ENCODE measurements at regions not wholly inside any gene's neighbourhood (a gene's known extent, or its start where the extent isn't known, plus 50 kb on each side); places are given as distances from the start of the nearest gene placed in this dataset.

GRCh38 chr2:225170162-225170561 is 127.9 kb upstream of the DOCK10 start:
- Mint-ChIP-seq H3K36me3 (no peaks in the 10 kb centered on the region), H3K9me3 (peaks cover 0 to 11% (median 0%) of the 10 kb centered on the region in 3 donors), H3K27ac (no peak overlapping the region), H3K27me3 (peaks cover 0 to 11% of the 10 kb centered on the region in 2 donors), H3K4me3 (no peak overlapping the region), H3K4me1 (no peaks in the 10 kb centered on the region)
- Histone ChIP-seq H3K27me3 (replicated peaks in 1 of 2; ENCODE audit: control insufficient read depth in 2 of 2, extremely low read depth in 1 of 2, insufficient read depth in 2 of 2, low read length in 1 of 2) (no peaks in the 10 kb centered on the region), H3K4me3 (ENCODE audit: control insufficient read depth in 1 of 2, extremely low read depth in 1 of 2, low read length in 1 of 2) (no peak overlapping the region), H3K36me3 (ENCODE audit: control insufficient read depth in 2 of 2, extremely low read depth in 1 of 2, insufficient read depth in 1 of 2, low read length in 1 of 2) (no peaks in the 10 kb centered on the region), H3K4me1 (ENCODE audit: control insufficient read depth in 1 of 2, extremely low read depth in 1 of 2, insufficient read depth in 2 of 2, low read length in 2 of 2) (no peaks in the 10 kb centered on the region), H3K27ac (ENCODE audit: low read length) (no peak overlapping the region), H3K9me3 (no peaks in the 10 kb centered on the region)
- ChIA-PET POLR2A (no interaction called here), CTCF (no interaction called here)
- no CpG with 5 or more reads among the region's 1 CpG for WGBS (ENCODE audit: insufficient coverage)
- DNase-seq (no peak), ATAC-seq (replicated peaks in 1 of 4) (no peak)

- no CpG with 5 or more reads among the region's 4 CpGs for WGBS (ENCODE audit: insufficient coverage)
- no peaks in the 10 kb centered on the region for H3K36me3 ChIP-seq (ENCODE audit: control insufficient read depth in 2 of 2, extremely low read depth in 1 of 2, insufficient read depth in 1 of 2, low read length in 1 of 2)
- H3K4me3 Mint-ChIP-seq: no peak overlapping the region
- no peak overlapping the region for H3K4me3 ChIP-seq (ENCODE audit: control insufficient read depth in 1 of 2, extremely low read depth in 1 of 2, low read length in 1 of 2)
- no peaks in the 10 kb centered on the region for H3K4me1 ChIP-seq (ENCODE audit: control insufficient read depth in 1 of 2, extremely low read depth in 1 of 2, insufficient read depth in 2 of 2, low read length in 2 of 2)
- POLR2A ChIA-PET: no interaction called here
- CTCF ChIA-PET: no interaction called here
- no peak overlapping the region for H3K27ac Mint-ChIP-seq
- H3K4me1 Mint-ChIP-seq: peaks cover 0 to 4% (median 0%) of the 10 kb centered on the region in 3 donors
- no peaks in the 10 kb centered on the region for H3K27me3 ChIP-seq (replicated peaks in 1 of 2; ENCODE audit: control insufficient read depth in 2 of 2, extremely low read depth in 1 of 2, insufficient read depth in 2 of 2, low read length in 1 of 2)
- DNase-seq: no peak
- no peak for ATAC-seq (replicated peaks in 1 of 4)
- H3K9me3 Mint-ChIP-seq: peaks cover 0 to 11% (median 0%) of the 10 kb centered on the region in 3 donors
- H3K9me3 ChIP-seq: no peaks in the 10 kb centered on the region
- H3K27me3 Mint-ChIP-seq: peaks cover 0 to 15% of the 10 kb centered on the region in 2 donors
- H3K27ac ChIP-seq (ENCODE audit: low read length): no peak overlapping the region
- H3K36me3 Mint-ChIP-seq: no peaks in the 10 kb centered on the region
Observed at GRCh38 chr2:225169396-225169795, 127.1 kb upstream of the DOCK10 start.

GRCh38 chr2:225165052-225165451 is 122.8 kb upstream of the DOCK10 start:
- H3K36me3 Mint-ChIP-seq: no peaks in the 10 kb centered on the region
- H3K27ac ChIP-seq (ENCODE audit: low read length): no peak overlapping the region
- no peak for DNase-seq
- no peak overlapping the region for H3K27ac Mint-ChIP-seq
- CTCF ChIA-PET: no interaction called here
- no peaks in the 10 kb centered on the region for H3K27me3 ChIP-seq (replicated peaks in 1 of 2; ENCODE audit: control insufficient read depth in 2 of 2, extremely low read depth in 1 of 2, insufficient read depth in 2 of 2, low read length in 1 of 2)
- H3K4me3 ChIP-seq (ENCODE audit: control insufficient read depth in 1 of 2, extremely low read depth in 1 of 2, low read length in 1 of 2): no peak overlapping the region
- H3K4me1 ChIP-seq (ENCODE audit: control insufficient read depth in 1 of 2, extremely low read depth in 1 of 2, insufficient read depth in 2 of 2, low read length in 2 of 2): no peaks in the 10 kb centered on the region
- peaks cover 0 to 8% (median 0%) of the 10 kb centered on the region in 3 donors for H3K9me3 Mint-ChIP-seq
- H3K4me3 Mint-ChIP-seq: no peak overlapping the region
- no peak for ATAC-seq (replicated peaks in 1 of 4)
- H3K9me3 ChIP-seq: no peaks in the 10 kb centered on the region
- POLR2A ChIA-PET: no interaction called here
- H3K36me3 ChIP-seq (ENCODE audit: control insufficient read depth in 2 of 2, extremely low read depth in 1 of 2, insufficient read depth in 1 of 2, low read length in 1 of 2): no peaks in the 10 kb centered on the region
- peaks cover 0 to 4% (median 0%) of the 10 kb centered on the region in 3 donors for H3K4me1 Mint-ChIP-seq
- peaks cover 0 to 11% of the 10 kb centered on the region in 2 donors for H3K27me3 Mint-ChIP-seq
- no CpG with 5 or more reads among the region's 2 CpGs for WGBS (ENCODE audit: insufficient coverage)

- H3K27ac ChIP-seq (ENCODE audit: low read length): no peak overlapping the region
- H3K4me3 ChIP-seq (ENCODE audit: control insufficient read depth in 1 of 2, extremely low read depth in 1 of 2, low read length in 1 of 2): no peak overlapping the region
- H3K4me3 Mint-ChIP-seq: no peak overlapping the region
- H3K27me3 ChIP-seq (replicated peaks in 1 of 2; ENCODE audit: control insufficient read depth in 2 of 2, extremely low read depth in 1 of 2, insufficient read depth in 2 of 2, low read length in 1 of 2): no peaks in the 10 kb centered on the region
- peaks cover 0 to 3% (median 0%) of the 10 kb centered on the region in 3 donors for H3K9me3 Mint-ChIP-seq
- no peak overlapping the region for H3K27ac Mint-ChIP-seq
- WGBS (ENCODE audit: insufficient coverage): 55% methylated on average over 8 of the region's 11 CpGs
- H3K36me3 ChIP-seq (ENCODE audit: control insufficient read depth in 2 of 2, extremely low read depth in 1 of 2, insufficient read depth in 1 of 2, low read length in 1 of 2): no peaks in the 10 kb centered on the region
- H3K4me1 ChIP-seq (ENCODE audit: control insufficient read depth in 1 of 2, extremely low read depth in 1 of 2, insufficient read depth in 2 of 2, low read length in 2 of 2): no peaks in the 10 kb centered on the region
- ChIA-PET POLR2A (no interaction called here), CTCF (no interaction called here)
- H3K27me3 Mint-ChIP-seq: peaks cover 0 to 7% of the 10 kb centered on the region in 2 donors
- DNase-seq (no peak), ATAC-seq (replicated peaks in 1 of 4) (no peak)
- H3K36me3 Mint-ChIP-seq: no peaks in the 10 kb centered on the region
- H3K9me3 ChIP-seq: no peaks in the 10 kb centered on the region
- H3K4me1 Mint-ChIP-seq: peaks cover 0 to 4% (median 0%) of the 10 kb centered on the region in 3 donors
Observed at GRCh38 chr2:225164401-225165050, 122.3 kb upstream of the DOCK10 start.

- CTCF ChIA-PET: interaction anchor here in 1 of 2 donors (0.7 kb wide), 1 partner anchor 101 kb away, joined by 5 read pairs; no protein-coding TSS in a partner anchor
- Histone ChIP-seq H3K4me3 (ENCODE audit: control insufficient read depth in 1 of 2, extremely low read depth in 1 of 2, low read length in 1 of 2) (no peak overlapping the region), H3K9me3 (no peaks in the 10 kb centered on the region), H3K27ac (ENCODE audit: low read length) (no peak overlapping the region), H3K4me1 (ENCODE audit: control insufficient read depth in 1 of 2, extremely low read depth in 1 of 2, insufficient read depth in 2 of 2, low read length in 2 of 2) (no peaks in the 10 kb centered on the region), H3K27me3 (replicated peaks in 1 of 2; ENCODE audit: control insufficient read depth in 2 of 2, extremely low read depth in 1 of 2, insufficient read depth in 2 of 2, low read length in 1 of 2) (no peaks in the 10 kb centered on the region), H3K36me3 (ENCODE audit: control insufficient read depth in 2 of 2, extremely low read depth in 1 of 2, insufficient read depth in 1 of 2, low read length in 1 of 2) (no peaks in the 10 kb centered on the region)
- ATAC-seq (replicated peaks in 1 of 4) (no peak), DNase-seq (no peak)
- Mint-ChIP-seq H3K27ac (no peak overlapping the region), H3K36me3 (no peaks in the 10 kb centered on the region), H3K4me3 (no peak overlapping the region), H3K27me3 (no peaks in the 10 kb centered on the region), H3K9me3 (peaks cover 0 to 4% (median 3%) of the 10 kb centered on the region in 3 donors), H3K4me1 (no peaks in the 10 kb centered on the region)
- POLR2A ChIA-PET: interaction anchor here in 1 of 2 donors (0.7 kb wide), 1 partner anchor 380 kb away, joined by 10 read pairs; no protein-coding TSS in a partner anchor
Observed at GRCh38 chr2:225158360-225158759, 116.1 kb upstream of the DOCK10 start.

GRCh38 chr2:225156853-225157451 is 114.7 kb upstream of the DOCK10 start:
- no peaks in the 10 kb centered on the region for H3K27me3 Mint-ChIP-seq
- H3K36me3 Mint-ChIP-seq: no peaks in the 10 kb centered on the region
- H3K4me3 Mint-ChIP-seq: no peak overlapping the region
- DNase-seq: no peak
- Histone ChIP-seq H3K4me3 (ENCODE audit: control insufficient read depth in 1 of 2, extremely low read depth in 1 of 2, low read length in 1 of 2) (no peak overlapping the region), H3K9me3 (no peaks in the 10 kb centered on the region), H3K27me3 (replicated peaks in 1 of 2; ENCODE audit: control insufficient read depth in 2 of 2, extremely low read depth in 1 of 2, insufficient read depth in 2 of 2, low read length in 1 of 2) (no peaks in the 10 kb centered on the region), H3K27ac (ENCODE audit: low read length) (no peak overlapping the region), H3K4me1 (ENCODE audit: control insufficient read depth in 1 of 2, extremely low read depth in 1 of 2, insufficient read depth in 2 of 2, low read length in 2 of 2) (no peaks in the 10 kb centered on the region), H3K36me3 (ENCODE audit: control insufficient read depth in 2 of 2, extremely low read depth in 1 of 2, insufficient read depth in 1 of 2, low read length in 1 of 2) (no peaks in the 10 kb centered on the region)
- ChIA-PET POLR2A (no interaction called here), CTCF (no interaction called here)
- no peak overlapping the region for H3K27ac Mint-ChIP-seq
- no peak for ATAC-seq (replicated peaks in 1 of 4)
- no peaks in the 10 kb centered on the region for H3K4me1 Mint-ChIP-seq
- peaks cover 0 to 4% (median 3%) of the 10 kb centered on the region in 3 donors for H3K9me3 Mint-ChIP-seq
- WGBS (ENCODE audit: insufficient coverage): no CpG with 5 or more reads among the region's 4 CpGs

All from T-cell (primary cell).